LNCaP clone FGC (cell line): ENCODE measurements at regions not wholly inside any gene's neighbourhood (a gene's known extent, or its start where the extent isn't known, plus 50 kb on each side); places are given as distances from the start of the nearest gene placed in this dataset.
A peak's percentile ranks its signal among the peaks of the same experiment; 100 is the strongest.

ENCODE experiments used
- DNase-seq: peaks from one replicate; pipeline ENCODE4 v3.0.0-alpha.2; 2011; ENCODE audit warnings: low read depth
- H3K4me3 ChIP-seq: 2 replicates; pipeline ENCODE4 v1.5.1; 2011; ENCODE audit warnings: mild to moderate bottlenecking, low read depth, low read length, control low read depth
- TF ChIP-seq, protein P1 (sequence below): IDR thresholded peaks from 2 replicates; pipeline ENCODE4 v1.5.1; 2012; ENCODE audit warnings: mild to moderate bottlenecking; ENCODE audit not compliant: control insufficient read depth, insufficient read depth; ENCODE audit errors: extremely low read depth

DNA sequence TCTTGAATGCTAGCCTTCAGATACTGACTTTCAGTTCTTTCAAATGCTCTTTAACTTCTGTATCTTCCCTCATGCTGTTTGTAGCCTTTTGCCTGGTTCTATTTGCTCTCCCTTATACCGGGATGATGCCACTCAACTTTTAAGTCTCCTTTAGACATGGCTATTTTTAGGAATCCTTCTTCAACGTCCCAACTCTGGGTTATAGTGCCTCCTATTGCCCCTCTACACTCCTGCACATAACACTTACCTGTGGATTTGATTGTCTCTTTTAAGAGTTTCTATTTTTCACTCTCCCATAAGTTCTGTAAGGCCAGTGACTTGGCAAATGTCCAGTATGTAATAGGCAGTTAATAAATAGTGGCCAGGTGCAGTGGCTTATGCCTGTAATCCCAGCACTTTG lies 343.0 kb downstream of the KLF5 start:
- no peak for DNase-seq
- H3K4me3 ChIP-seq = no peak overlapping the region

DNA sequence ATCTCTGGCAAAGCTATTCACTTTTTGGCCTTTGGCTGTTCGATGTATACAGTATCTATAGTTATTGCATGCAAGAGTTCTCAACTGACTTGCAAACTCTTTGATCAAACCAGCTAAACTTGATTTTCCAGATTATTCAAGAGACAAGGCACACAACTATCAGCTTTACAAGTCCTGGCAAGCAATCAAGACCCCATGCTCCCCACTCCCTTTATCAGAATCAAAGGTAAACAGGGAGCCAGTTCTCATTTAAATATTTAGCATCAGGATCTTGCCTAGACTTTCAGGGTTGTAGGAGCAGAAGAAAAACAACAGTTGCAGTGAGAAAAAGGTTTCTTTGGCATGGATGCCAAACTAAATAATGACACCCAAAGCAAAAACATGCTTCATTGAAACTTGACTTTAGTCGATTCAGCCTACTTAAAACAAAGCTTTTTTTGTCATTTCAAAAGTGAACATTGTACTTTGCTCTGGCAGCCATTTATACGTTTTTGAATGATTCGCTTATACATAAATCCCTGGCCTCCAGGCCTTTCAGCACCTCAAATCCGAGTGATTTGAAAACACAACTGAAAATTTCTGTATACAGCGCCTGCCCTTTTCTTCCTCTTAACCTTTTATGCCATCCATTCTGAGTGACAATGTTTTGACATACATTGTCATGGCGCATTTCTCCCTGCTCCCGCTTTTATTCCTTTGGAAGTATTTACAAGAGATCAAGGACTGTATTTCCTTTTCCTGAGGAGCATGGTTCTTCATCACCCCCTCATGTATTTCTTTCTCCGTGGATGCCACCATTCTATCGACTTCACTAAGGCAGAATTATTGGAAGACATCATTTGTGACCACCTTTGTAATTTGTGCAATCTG lies 340.8 kb downstream of the KLF5 start:
- TF ChIP-seq, protein P1, sequence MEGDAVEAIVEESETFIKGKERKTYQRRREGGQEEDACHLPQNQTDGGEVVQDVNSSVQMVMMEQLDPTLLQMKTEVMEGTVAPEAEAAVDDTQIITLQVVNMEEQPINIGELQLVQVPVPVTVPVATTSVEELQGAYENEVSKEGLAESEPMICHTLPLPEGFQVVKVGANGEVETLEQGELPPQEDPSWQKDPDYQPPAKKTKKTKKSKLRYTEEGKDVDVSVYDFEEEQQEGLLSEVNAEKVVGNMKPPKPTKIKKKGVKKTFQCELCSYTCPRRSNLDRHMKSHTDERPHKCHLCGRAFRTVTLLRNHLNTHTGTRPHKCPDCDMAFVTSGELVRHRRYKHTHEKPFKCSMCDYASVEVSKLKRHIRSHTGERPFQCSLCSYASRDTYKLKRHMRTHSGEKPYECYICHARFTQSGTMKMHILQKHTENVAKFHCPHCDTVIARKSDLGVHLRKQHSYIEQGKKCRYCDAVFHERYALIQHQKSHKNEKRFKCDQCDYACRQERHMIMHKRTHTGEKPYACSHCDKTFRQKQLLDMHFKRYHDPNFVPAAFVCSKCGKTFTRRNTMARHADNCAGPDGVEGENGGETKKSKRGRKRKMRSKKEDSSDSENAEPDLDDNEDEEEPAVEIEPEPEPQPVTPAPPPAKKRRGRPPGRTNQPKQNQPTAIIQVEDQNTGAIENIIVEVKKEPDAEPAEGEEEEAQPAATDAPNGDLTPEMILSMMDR = no peak
- no peak overlapping the region for H3K4me3 ChIP-seq
- peak; percentile 62 for DNase-seq

More for the DNA sequence above, 343.0 kb downstream of the KLF5 start:
- TF ChIP-seq, protein P1 = no peak

- TF ChIP-seq, protein P1 = no peak
- no peak overlapping the region for H3K4me3 ChIP-seq
- DNase-seq = no peak
Measured at GRCh38 chr13:73397496-73398305, 338.9 kb downstream of the KLF5 start.

DNA sequence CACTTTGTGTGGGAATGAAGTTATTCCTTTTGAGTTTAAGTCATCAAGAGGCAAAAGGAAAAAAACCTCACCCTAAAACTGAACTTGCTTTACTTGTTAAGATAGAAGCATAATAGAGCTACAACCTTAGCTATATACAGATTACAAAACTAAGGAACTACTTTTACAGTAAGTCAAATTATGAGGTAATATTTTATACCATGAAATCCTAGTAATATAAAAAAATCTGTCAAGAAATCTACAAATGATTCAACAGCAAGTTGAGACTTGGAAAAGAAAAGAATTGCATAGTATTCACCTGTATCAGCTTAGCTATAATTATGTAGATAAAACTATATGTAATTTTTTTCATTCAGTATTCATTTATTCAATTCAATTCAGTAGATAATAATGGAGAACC lies 335.3 kb downstream of the KLF5 start:
- DNase-seq = no peak
- H3K4me3 ChIP-seq = no peak overlapping the region
- TF ChIP-seq, protein P1 = no peak

- H3K4me3 ChIP-seq = no peak overlapping the region
- TF ChIP-seq, protein P1 = no peak
- no peak for DNase-seq
Measured at GRCh38 chr13:73390100-73390499, 331.3 kb downstream of the KLF5 start.

DNA sequence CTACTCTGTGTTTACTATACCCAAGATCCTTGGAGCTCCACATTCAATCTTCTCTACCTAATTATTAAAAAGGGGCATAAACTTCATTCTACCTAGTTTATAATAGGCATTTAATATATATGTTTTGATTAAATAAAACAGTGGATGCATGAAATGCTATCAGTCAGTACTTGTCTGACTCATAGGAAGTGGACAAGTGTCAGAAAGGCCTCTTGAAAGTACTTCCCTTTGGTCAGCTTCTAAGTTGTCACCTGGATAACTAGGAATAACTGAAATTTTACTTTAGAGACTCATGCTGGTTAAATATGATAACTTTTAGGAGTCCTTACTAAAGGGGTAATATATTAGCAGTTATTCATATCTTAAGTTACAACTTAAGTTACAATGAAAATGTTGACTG lies 329.8 kb downstream of the KLF5 start:
- no peak for DNase-seq
- TF ChIP-seq, protein P1 = no peak
- no peak overlapping the region for H3K4me3 ChIP-seq
